ENCODE measurements at regions not wholly inside any gene's neighbourhood (a gene's known extent, or its start where the extent isn't known, plus 50 kb on each side); places are given as distances from the start of the nearest gene placed in this dataset.

DNA sequence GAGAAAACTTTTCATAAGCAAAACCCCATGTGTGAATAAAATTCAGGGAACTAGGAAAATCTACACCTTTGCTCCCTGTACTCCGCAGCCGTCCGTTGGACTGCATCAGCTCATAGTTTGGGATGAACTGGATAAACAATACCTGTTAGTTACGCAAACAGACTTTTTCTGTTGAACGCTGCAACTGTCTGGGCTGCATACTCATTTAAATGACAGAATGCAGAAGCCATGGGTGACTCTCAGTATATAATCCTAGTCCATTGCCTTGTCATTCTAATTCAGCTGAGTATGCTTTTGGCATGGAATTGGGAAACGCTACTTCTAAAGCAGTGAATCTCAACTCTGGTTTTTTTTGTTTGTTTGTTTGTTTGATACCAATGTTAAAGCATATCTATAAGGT, 151.6 kb downstream of the SLITRK1 start:
- Histone ChIP-seq H3K4me1 (ENCODE audit: control insufficient read depth, insufficient read depth, low read length) (no peaks in the 10 kb centered on the region), H3K9ac (ENCODE audit: low read length) (no peak overlapping the region), H3K4me3 (ENCODE audit: low read length) (no peak overlapping the region), H3K27me3 (replicated peaks; ENCODE audit: control insufficient read depth, insufficient read depth, low read length) (no peaks in the 10 kb centered on the region), H3K36me3 (ENCODE audit: control insufficient read depth, insufficient read depth, low read length, severe bottlenecking) (no peaks in the 10 kb centered on the region), H3K9me3 (ENCODE audit: control insufficient read depth, low read length) (no peaks in the 10 kb centered on the region)
- DNase-seq (ENCODE audit: low read depth), result no peak

DNA sequence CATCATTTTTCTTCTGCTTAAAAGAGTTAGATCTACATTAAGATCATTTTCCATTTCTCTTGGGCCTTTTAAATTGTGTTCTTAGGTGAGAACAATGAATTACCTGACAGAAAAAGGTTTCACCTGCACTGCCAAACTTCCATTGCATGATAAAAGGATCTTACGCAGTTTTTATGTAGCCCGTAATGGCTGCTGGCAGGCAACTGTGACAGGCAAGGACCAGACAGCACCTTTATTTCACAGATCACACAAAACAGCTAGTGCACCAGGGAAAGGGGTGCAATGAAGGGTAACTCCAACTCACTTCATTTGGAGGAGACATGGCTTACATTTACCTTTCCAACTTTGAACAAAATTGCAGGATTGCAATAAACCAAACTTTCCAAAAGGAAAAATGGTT, 159.8 kb downstream of the SLITRK1 start:
- H3K4me1 ChIP-seq (ENCODE audit: control insufficient read depth, insufficient read depth, low read length), result no peaks in the 10 kb centered on the region
- H3K27me3 ChIP-seq (replicated peaks; ENCODE audit: control insufficient read depth, insufficient read depth, low read length), result no peaks in the 10 kb centered on the region
- no peak for DNase-seq (ENCODE audit: low read depth)
- H3K9ac ChIP-seq (ENCODE audit: low read length), result no peak overlapping the region
- H3K36me3 ChIP-seq (ENCODE audit: control insufficient read depth, insufficient read depth, low read length, severe bottlenecking), result no peaks in the 10 kb centered on the region
- H3K9me3 ChIP-seq (ENCODE audit: control insufficient read depth, low read length), result no peaks in the 10 kb centered on the region
- no peak overlapping the region for H3K4me3 ChIP-seq (ENCODE audit: low read length)

DNA sequence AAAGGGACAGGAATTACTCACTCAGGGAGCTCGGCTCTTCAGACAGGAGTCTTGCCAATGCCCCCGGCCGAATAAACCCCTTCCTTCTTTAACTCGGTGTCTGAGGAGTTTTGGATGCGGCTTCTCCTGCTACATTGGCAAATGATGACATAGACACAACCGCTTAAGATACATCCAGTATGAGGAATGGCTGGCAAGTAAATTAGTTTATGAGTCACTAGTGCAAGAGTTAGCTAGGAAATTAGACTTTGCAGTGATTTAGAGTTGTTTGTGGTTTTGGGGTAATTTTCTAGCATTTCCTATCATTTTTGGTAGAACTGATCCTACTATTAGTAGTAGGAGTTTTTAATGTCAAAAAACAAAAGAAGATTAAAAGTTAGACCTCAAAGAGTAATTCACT, 166.2 kb downstream of the SLITRK1 start:
- no peaks in the 10 kb centered on the region for H3K9me3 ChIP-seq (ENCODE audit: control insufficient read depth, low read length)
- no peak overlapping the region for H3K4me3 ChIP-seq (ENCODE audit: low read length)
- H3K9ac ChIP-seq (ENCODE audit: low read length), result no peak overlapping the region
- no peaks in the 10 kb centered on the region for H3K27me3 ChIP-seq (replicated peaks; ENCODE audit: control insufficient read depth, insufficient read depth, low read length)
- H3K4me1 ChIP-seq (ENCODE audit: control insufficient read depth, insufficient read depth, low read length), result no peaks in the 10 kb centered on the region
- H3K36me3 ChIP-seq (ENCODE audit: control insufficient read depth, insufficient read depth, low read length, severe bottlenecking), result no peaks in the 10 kb centered on the region
- DNase-seq (ENCODE audit: low read depth), result no peak

DNA sequence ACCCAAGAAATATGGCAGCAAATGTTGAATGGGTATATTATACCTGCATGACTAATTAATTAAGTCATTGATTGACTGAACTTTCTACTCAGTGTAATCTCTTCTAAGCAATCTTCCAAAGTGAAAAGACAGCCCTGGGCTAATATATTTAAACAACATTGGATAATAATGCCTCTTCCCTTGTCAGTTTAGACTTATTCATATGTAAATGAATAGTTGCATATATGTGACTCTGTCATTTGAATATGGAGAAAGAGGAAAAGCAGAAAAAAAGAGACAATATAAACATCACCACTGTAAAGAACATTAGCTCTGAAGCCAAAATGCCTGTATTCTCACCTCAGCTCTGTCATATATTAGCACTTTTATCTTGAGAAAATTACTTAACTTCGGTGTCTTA, 168.0 kb downstream of the SLITRK1 start:
- no peaks in the 10 kb centered on the region for H3K4me1 ChIP-seq (ENCODE audit: control insufficient read depth, insufficient read depth, low read length)
- H3K36me3 ChIP-seq (ENCODE audit: control insufficient read depth, insufficient read depth, low read length, severe bottlenecking), result no peaks in the 10 kb centered on the region
- no peaks in the 10 kb centered on the region for H3K27me3 ChIP-seq (replicated peaks; ENCODE audit: control insufficient read depth, insufficient read depth, low read length)
- H3K9ac ChIP-seq (ENCODE audit: low read length), result no peak overlapping the region
- no peak for DNase-seq (ENCODE audit: low read depth)
- H3K4me3 ChIP-seq (ENCODE audit: low read length), result no peak overlapping the region
- H3K9me3 ChIP-seq (ENCODE audit: control insufficient read depth, low read length), result no peaks in the 10 kb centered on the region

DNA sequence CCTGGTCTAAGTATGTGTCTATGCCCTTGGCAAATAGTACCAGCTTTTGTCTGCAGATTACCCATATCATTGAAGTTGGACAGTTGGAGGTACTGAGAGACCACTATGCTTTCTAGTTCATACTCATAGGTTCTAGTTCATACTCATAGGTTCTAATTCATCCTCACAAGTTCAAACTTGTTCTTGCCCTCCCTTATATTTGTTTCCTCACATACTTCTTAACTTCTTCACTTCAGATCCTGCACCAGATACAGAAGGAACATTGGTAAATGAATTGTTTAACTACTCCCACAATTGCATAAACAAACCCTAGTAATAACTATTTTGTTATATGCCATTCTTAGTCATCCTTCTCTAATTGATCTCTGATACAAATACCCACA, 172.2 kb downstream of the SLITRK1 start:
- DNase-seq (ENCODE audit: low read depth), result no peak
- Histone ChIP-seq H3K36me3 (ENCODE audit: control insufficient read depth, insufficient read depth, low read length, severe bottlenecking) (no peaks in the 10 kb centered on the region), H3K4me3 (ENCODE audit: low read length) (no peak overlapping the region), H3K9me3 (ENCODE audit: control insufficient read depth, low read length) (no peaks in the 10 kb centered on the region), H3K9ac (ENCODE audit: low read length) (no peak overlapping the region), H3K4me1 (ENCODE audit: control insufficient read depth, insufficient read depth, low read length) (no peaks in the 10 kb centered on the region), H3K27me3 (replicated peaks; ENCODE audit: control insufficient read depth, insufficient read depth, low read length) (no peaks in the 10 kb centered on the region)

DNA sequence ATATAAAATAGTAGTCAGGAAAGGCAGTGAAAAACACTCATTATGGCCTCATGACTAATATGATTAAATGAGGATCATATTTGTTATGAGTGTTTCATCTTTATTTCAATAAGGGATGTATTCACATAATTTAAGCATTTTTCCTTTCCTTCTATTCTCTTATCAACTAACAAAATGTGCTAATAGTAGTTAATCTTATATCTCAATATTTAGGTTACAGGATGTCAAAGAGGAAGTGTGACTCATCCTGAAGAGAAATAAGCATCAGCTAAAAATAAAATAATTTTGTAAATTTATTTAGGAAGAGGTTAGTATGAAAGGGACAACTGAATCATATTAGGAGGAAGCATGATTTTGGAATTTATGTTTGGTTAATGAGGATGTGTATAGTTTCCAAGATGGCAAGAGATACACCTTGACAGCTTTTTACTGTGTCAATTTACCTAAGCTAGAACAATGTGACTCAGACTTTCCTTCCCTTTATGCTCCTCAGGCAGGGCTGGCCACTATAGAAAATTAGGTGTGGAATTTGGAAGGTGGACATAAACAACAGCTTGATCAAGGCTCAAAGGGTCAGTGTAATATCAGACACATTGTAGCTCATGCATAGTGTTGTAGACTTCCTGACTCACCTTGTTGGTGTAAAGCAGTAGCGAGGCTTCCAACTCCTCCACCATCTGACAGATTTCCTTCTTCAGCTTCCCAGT, 172.7 kb downstream of the SLITRK1 start:
- H3K36me3 ChIP-seq (ENCODE audit: control insufficient read depth, insufficient read depth, low read length, severe bottlenecking), result no peaks in the 10 kb centered on the region
- no peak for DNase-seq (ENCODE audit: low read depth)
- no peak overlapping the region for H3K9ac ChIP-seq (ENCODE audit: low read length)
- H3K27me3 ChIP-seq (replicated peaks; ENCODE audit: control insufficient read depth, insufficient read depth, low read length), result no peaks in the 10 kb centered on the region
- H3K4me1 ChIP-seq (ENCODE audit: control insufficient read depth, insufficient read depth, low read length), result no peaks in the 10 kb centered on the region
- no peaks in the 10 kb centered on the region for H3K9me3 ChIP-seq (ENCODE audit: control insufficient read depth, low read length)
- no peak overlapping the region for H3K4me3 ChIP-seq (ENCODE audit: low read length)

DNA sequence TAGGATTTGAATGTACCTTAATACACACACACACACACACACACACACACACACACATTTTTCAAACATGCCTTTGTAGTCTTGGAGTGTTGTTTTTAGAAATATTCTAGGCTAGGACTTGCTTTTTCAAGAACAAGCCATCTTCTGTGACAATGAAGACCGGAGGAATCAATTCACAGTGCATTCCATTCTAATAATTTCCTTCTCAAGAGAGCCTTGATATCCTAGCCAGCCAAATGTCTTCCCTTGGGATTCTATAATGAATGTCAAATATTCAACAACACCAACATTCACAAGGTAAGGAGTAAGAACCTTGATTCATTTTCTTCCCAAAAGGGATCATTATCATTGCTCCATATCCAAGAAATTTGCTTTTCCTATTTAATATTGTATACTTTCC, 180.3 kb downstream of the SLITRK1 start:
- Histone ChIP-seq H3K9ac (ENCODE audit: low read length) (no peak overlapping the region), H3K36me3 (ENCODE audit: control insufficient read depth, insufficient read depth, low read length, severe bottlenecking) (no peaks in the 10 kb centered on the region), H3K27me3 (replicated peaks; ENCODE audit: control insufficient read depth, insufficient read depth, low read length) (no peaks in the 10 kb centered on the region), H3K4me3 (ENCODE audit: low read length) (no peak overlapping the region), H3K4me1 (ENCODE audit: control insufficient read depth, insufficient read depth, low read length) (no peaks in the 10 kb centered on the region), H3K9me3 (ENCODE audit: control insufficient read depth, low read length) (no peaks in the 10 kb centered on the region)
- no peak for DNase-seq (ENCODE audit: low read depth)

DNA sequence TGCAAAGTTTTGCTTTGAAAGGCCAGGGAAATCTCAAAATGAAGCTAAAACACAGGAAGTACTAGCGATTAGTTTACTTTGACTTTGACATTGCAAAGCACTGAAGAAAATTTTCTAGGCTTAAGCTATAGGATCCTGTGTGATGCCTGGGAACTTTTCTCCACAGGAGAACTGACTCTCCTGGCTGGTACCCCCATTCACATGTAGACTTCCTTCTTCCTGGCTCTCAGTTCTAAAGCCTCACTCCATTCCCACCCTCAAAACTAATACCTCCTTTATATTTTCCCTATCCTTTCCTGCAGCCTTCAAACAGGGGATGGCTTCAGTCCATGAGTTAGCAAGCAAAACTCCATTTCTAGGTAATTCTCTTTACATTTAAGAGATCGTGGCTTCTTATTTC, 189.5 kb downstream of the SLITRK1 start:
- Histone ChIP-seq H3K4me1 (ENCODE audit: control insufficient read depth, insufficient read depth, low read length) (no peaks in the 10 kb centered on the region), H3K9ac (ENCODE audit: low read length) (no peak overlapping the region), H3K9me3 (ENCODE audit: control insufficient read depth, low read length) (no peaks in the 10 kb centered on the region), H3K27me3 (replicated peaks; ENCODE audit: control insufficient read depth, insufficient read depth, low read length) (no peaks in the 10 kb centered on the region), H3K4me3 (ENCODE audit: low read length) (no peak overlapping the region), H3K36me3 (ENCODE audit: control insufficient read depth, insufficient read depth, low read length, severe bottlenecking) (no peaks in the 10 kb centered on the region)
- no peak for DNase-seq (ENCODE audit: low read depth)

DNA sequence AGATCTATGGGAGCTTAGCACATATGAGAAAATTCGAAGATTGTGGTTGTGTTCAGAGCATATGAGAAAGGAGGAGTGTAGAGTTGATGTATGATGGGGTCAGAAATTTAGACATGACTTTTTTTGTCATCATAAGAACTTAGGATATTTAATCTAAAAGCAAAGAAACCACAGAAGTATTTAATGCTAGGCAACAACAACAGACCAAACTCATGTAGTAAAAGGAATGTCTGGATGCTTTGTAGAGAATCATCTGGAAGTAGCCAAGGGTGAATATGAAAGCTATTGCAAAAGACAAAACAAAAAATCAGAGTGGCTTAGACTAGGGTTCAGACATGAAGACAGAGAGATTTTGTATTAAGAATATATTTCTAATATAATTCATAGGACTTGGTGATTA, 190.3 kb downstream of the SLITRK1 start:
- no peaks in the 10 kb centered on the region for H3K4me1 ChIP-seq (ENCODE audit: control insufficient read depth, insufficient read depth, low read length)
- no peak overlapping the region for H3K9ac ChIP-seq (ENCODE audit: low read length)
- DNase-seq (ENCODE audit: low read depth), result peak; percentile 59
- H3K9me3 ChIP-seq (ENCODE audit: control insufficient read depth, low read length), result no peaks in the 10 kb centered on the region
- no peak overlapping the region for H3K4me3 ChIP-seq (ENCODE audit: low read length)
- no peaks in the 10 kb centered on the region for H3K36me3 ChIP-seq (ENCODE audit: control insufficient read depth, insufficient read depth, low read length, severe bottlenecking)
- no peaks in the 10 kb centered on the region for H3K27me3 ChIP-seq (replicated peaks; ENCODE audit: control insufficient read depth, insufficient read depth, low read length)

DNA sequence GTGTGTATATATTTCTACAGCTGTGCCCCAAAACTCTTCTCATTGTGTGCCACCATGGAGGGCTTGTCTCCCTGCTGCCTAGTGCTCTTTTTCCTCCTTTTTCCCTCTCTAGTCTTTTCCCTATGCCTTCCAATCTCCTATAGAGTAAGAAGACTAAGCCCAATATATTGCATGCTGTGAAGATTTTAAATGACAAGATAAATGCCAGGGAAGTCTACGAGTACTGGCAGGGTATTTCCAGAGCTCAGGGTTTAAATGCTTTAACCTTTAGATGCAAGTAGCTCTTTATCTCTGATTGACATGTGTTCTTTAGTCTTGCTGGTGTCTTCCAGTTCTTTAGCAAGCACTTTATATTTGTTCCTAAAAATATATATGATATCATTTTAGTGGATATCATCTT, 200.7 kb downstream of the SLITRK1 start:
- H3K4me1 ChIP-seq (ENCODE audit: control insufficient read depth, insufficient read depth, low read length), result no peaks in the 10 kb centered on the region
- H3K4me3 ChIP-seq (ENCODE audit: low read length), result no peak overlapping the region
- no peaks in the 10 kb centered on the region for H3K27me3 ChIP-seq (replicated peaks; ENCODE audit: control insufficient read depth, insufficient read depth, low read length)
- no peaks in the 10 kb centered on the region for H3K9me3 ChIP-seq (ENCODE audit: control insufficient read depth, low read length)
- no peaks in the 10 kb centered on the region for H3K36me3 ChIP-seq (ENCODE audit: control insufficient read depth, insufficient read depth, low read length, severe bottlenecking)
- H3K9ac ChIP-seq (ENCODE audit: low read length), result no peak overlapping the region
- no peak for DNase-seq (ENCODE audit: low read depth)

DNA sequence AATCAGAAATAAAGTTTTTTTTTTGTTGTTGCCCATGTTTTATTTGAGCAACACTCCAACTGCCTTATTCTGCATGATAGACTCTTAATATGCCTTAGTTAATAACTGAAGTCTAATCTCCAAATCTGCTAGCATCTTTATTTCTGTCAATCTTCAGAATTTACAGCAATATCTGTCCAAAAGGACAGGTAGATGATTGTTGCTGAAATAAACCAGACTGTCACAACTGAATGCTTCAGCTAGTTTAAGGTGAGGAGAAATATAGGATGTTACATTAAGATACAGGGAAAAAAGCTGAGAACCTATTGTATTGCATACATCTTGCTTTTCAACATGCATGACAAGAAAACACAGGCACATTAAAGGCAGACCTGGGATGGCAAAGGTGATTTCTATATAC, 204.3 kb downstream of the SLITRK1 start:
- Histone ChIP-seq H3K9ac (ENCODE audit: low read length) (no peak overlapping the region), H3K27me3 (replicated peaks; ENCODE audit: control insufficient read depth, insufficient read depth, low read length) (no peaks in the 10 kb centered on the region), H3K36me3 (ENCODE audit: control insufficient read depth, insufficient read depth, low read length, severe bottlenecking) (no peaks in the 10 kb centered on the region), H3K4me1 (ENCODE audit: control insufficient read depth, insufficient read depth, low read length) (no peaks in the 10 kb centered on the region), H3K9me3 (ENCODE audit: control insufficient read depth, low read length) (no peaks in the 10 kb centered on the region), H3K4me3 (ENCODE audit: low read length) (no peak overlapping the region)
- no peak for DNase-seq (ENCODE audit: low read depth)

DNA sequence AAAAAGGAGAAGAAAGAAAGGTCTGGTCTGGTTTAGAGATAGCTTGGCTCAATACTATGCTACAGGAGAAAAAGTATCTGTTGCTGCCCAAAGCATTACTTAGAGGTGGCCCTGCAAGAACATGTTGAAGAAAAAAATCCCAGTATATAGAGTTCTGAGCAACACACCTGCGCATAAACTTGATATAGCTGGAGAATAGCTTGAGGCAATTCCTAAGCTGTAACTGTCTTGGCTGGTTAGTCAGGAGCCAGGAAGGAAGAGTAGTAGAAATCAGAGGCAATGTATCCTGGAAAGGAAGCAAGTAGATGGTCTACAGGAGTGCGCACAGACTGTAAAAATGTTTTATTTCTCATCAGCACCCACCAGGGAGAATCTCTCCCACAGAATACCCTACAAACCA, 209.7 kb downstream of the SLITRK1 start:
- H3K9ac ChIP-seq (ENCODE audit: low read length), result no peak overlapping the region
- no peaks in the 10 kb centered on the region for H3K36me3 ChIP-seq (ENCODE audit: control insufficient read depth, insufficient read depth, low read length, severe bottlenecking)
- no peak for DNase-seq (ENCODE audit: low read depth)
- H3K27me3 ChIP-seq (replicated peaks; ENCODE audit: control insufficient read depth, insufficient read depth, low read length), result no peaks in the 10 kb centered on the region
- H3K4me3 ChIP-seq (ENCODE audit: low read length), result no peak overlapping the region
- H3K9me3 ChIP-seq (ENCODE audit: control insufficient read depth, low read length), result no peaks in the 10 kb centered on the region
- no peaks in the 10 kb centered on the region for H3K4me1 ChIP-seq (ENCODE audit: control insufficient read depth, insufficient read depth, low read length)
